ENCODE measurements at regions not wholly inside any gene's neighbourhood (a gene's known extent, or its start where the extent isn't known, plus 50 kb on each side); places are given as distances from the start of the nearest gene placed in this dataset.
A peak's percentile ranks its signal among the peaks of the same experiment; 100 is the strongest.

GRCh38 chr15:93278783-93279182, 189.8 kb upstream of the RGMA start:
- intact Hi-C loops (cut with DNase I): no loop called here
- Histone ChIP-seq H3K36me3 (no peaks in the 10 kb centered on the region), H3K4me3 (no peak overlapping the region), H3K4me1 (no peaks in the 10 kb centered on the region), H3K9me3 (no peaks in the 10 kb centered on the region), H3K27me3 (no peaks in the 10 kb centered on the region), H3K27ac (no peak overlapping the region)
- DNase-seq (ENCODE audit: low spot score in 2 of 2): no peak
- TF ChIP-seq CTCF (IDR thresholded peaks at IDR 0.05): no peak

DNA sequence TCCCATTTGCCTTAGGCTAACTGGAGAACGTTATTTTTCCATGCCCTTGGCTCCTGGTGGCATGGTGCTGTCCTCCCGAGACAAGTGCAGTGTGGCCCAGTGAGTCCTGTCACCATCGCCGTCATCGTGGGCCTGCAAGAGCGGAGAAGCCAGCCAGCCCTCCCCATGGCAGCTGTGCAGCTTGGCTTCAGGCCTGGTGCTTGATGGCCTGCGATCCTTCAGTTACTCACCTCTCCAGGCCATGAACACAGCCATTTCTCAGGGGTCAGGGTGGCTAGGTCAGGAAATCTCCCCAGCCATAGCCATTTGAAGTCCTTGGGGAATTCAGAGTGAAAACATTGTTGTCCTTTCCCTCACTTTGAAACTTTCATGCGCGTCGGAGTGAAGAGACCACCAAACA, 189.0 kb upstream of the RGMA start:
- intact Hi-C loops (cut with DNase I): no loop called here
- Histone ChIP-seq H3K27ac (no peak overlapping the region), H3K27me3 (no peaks in the 10 kb centered on the region), H3K4me3 (no peak overlapping the region), H3K9me3 (no peaks in the 10 kb centered on the region), H3K4me1 (no peaks in the 10 kb centered on the region), H3K36me3 (no peaks in the 10 kb centered on the region)
- no peak for TF ChIP-seq CTCF (IDR thresholded peaks at IDR 0.05)
- peak in 1 of 2 donors; percentile 41 for DNase-seq (ENCODE audit: low spot score in 2 of 2)

DNA sequence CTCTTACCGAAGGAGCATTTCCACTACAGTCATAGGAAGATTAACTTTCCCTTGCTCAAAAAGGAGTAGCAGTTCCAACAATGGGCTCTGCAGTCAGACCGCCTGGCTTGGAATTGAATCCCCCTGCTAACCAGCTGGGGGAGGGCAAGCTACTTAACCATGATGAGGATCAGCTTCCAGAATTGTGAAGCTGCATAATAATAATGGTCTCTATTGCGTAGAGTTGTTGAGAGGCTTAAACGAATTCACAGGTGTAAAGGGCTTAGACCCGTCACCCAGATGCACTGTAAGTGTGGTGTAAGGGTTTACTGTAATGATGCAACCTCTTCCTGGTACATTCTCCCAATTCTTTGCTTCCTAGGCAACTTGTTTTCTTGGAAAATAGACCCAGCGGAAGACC, 185.2 kb upstream of the RGMA start:
- Histone ChIP-seq H3K4me1 (no peaks in the 10 kb centered on the region), H3K27me3 (no peaks in the 10 kb centered on the region), H3K27ac (no peak overlapping the region), H3K36me3 (no peaks in the 10 kb centered on the region), H3K9me3 (peaks cover 0 to 15% of the 10 kb centered on the region in 2 donors), H3K4me3 (no peak overlapping the region)
- no peak for TF ChIP-seq CTCF (IDR thresholded peaks at IDR 0.05)
- intact Hi-C loops (cut with DNase I): no loop called here
- DNase-seq (ENCODE audit: low spot score in 2 of 2): peak in 1 of 2 donors; percentile 21

GRCh38 chr15:93271871-93272270, 182.9 kb upstream of the RGMA start:
- H3K4me1 ChIP-seq: no peaks in the 10 kb centered on the region
- no peaks in the 10 kb centered on the region for H3K36me3 ChIP-seq
- peak in 1 of 2 donors; percentile 31 for DNase-seq (ENCODE audit: low spot score in 2 of 2)
- H3K4me3 ChIP-seq: no peak overlapping the region
- H3K27me3 ChIP-seq: no peaks in the 10 kb centered on the region
- peaks cover 0 to 15% of the 10 kb centered on the region in 2 donors for H3K9me3 ChIP-seq
- no peak for TF ChIP-seq CTCF (IDR thresholded peaks at IDR 0.05)
- intact Hi-C loops (cut with DNase I): no loop called here
- H3K27ac ChIP-seq: no peak overlapping the region

DNA sequence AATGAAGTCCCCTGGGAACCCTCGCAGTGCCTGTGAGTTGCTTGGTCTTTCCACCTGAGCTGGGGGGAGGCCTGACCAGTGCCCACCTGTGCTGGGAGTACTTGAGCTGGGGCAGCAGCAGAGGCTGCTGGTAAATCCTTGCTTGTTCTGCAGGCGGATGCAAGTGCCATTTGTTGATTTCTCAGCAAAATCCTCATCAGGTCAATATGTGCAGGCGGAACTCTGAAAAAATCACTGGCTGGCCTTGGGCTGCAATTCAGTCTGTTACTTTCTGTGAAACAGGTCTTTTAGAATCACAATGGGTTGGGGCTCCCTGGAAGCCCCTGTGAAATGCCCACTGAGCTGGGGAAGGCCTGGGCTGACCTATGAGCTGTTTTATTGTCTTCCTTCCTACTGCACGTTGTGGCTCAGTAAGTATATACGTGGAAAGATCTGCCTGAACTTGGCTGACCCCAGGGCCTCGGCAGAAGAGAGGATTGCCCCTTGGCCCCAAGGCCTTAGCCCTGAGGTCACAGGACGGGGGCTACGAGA, 182.0 kb upstream of the RGMA start:
- peaks cover 0 to 15% of the 10 kb centered on the region in 2 donors for H3K9me3 ChIP-seq
- no peaks in the 10 kb centered on the region for H3K27me3 ChIP-seq
- intact Hi-C loops (cut with DNase I): no loop called here
- no peak overlapping the region for H3K27ac ChIP-seq
- H3K4me3 ChIP-seq: no peak overlapping the region
- TF ChIP-seq CTCF (IDR thresholded peaks at IDR 0.05): no peak
- H3K4me1 ChIP-seq: no peaks in the 10 kb centered on the region
- H3K36me3 ChIP-seq: no peaks in the 10 kb centered on the region
- peak in 1 of 2 donors; percentile 24 for DNase-seq (ENCODE audit: low spot score in 2 of 2)

DNA sequence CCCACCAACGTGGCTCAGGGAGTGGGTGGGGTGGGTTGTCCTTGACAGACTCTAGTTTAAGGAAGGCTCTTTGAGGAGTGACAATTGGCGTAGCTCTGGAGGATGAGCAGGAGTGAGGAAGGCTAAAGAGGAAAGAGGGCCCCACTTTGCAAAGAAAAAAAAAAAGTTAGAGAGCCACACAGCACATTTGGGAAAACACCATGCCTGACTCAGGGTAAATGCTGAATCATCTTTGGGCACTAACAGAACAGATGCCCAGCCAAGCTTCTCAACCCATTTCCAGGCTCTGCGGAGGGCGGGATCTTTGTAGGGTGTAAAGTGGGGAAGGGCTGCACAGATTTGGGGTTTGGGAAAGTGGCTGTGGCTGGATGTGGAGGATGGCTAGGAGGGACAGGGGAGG, 179.1 kb upstream of the RGMA start:
- peaks cover 0 to 15% of the 10 kb centered on the region in 2 donors for H3K9me3 ChIP-seq
- no peak for TF ChIP-seq CTCF (IDR thresholded peaks at IDR 0.05)
- no peak overlapping the region for H3K4me3 ChIP-seq
- no peak for DNase-seq (ENCODE audit: low spot score in 2 of 2)
- no peak overlapping the region for H3K27ac ChIP-seq
- no peaks in the 10 kb centered on the region for H3K27me3 ChIP-seq
- intact Hi-C loops (cut with DNase I): no loop called here
- no peaks in the 10 kb centered on the region for H3K4me1 ChIP-seq
- H3K36me3 ChIP-seq: no peaks in the 10 kb centered on the region

Measured in ascending aorta (tissue), 2 donors.